HFFc6 (cell line): ENCODE measurements at regions not wholly inside any gene's neighbourhood (a gene's known extent, or its start where the extent isn't known, plus 50 kb on each side); places are given as distances from the start of the nearest gene placed in this dataset.

Experiments used
- DNase-seq: peaks from one replicate; pipeline ENCODE4 v3.0.0-alpha.2; 2018
- H3K27ac Mint-ChIP-seq: 2 replicates; pipeline ENCODE4 v1.8.0; 2020; ENCODE audit warnings: mild to moderate bottlenecking, mixed read lengths
- H3K27me3 Mint-ChIP-seq: 2 replicates; pipeline ENCODE4 v1.8.0; 2021; ENCODE audit warnings: mild to moderate bottlenecking, moderate library complexity, mixed read lengths; ENCODE audit not compliant: insufficient read depth
- H3K36me3 Mint-ChIP-seq: 2 replicates; pipeline ENCODE4 v1.8.0; 2021; ENCODE audit warnings: low read depth, mixed read lengths
- H3K4me1 Mint-ChIP-seq: 2 replicates; pipeline ENCODE4 v1.8.0; 2020; ENCODE audit warnings: low read depth, mixed read lengths
- H3K4me3 Mint-ChIP-seq: 2 replicates; pipeline ENCODE4 v1.8.0; 2020; ENCODE audit warnings: mild to moderate bottlenecking, moderate library complexity, mixed read lengths
- H3K9me3 Mint-ChIP-seq: 2 replicates; pipeline ENCODE4 v1.8.0; 2020; ENCODE audit warnings: mild to moderate bottlenecking, mixed read lengths
- TF ChIP-seq, protein P1 (sequence below): fragments of 200-600 bp; sonication (generic); IDR thresholded peaks from 2 replicates; pipeline ENCODE4 v1.5.0; 2021; ENCODE audit warnings: antibody characterized with exemption, mild to moderate bottlenecking

DNA sequence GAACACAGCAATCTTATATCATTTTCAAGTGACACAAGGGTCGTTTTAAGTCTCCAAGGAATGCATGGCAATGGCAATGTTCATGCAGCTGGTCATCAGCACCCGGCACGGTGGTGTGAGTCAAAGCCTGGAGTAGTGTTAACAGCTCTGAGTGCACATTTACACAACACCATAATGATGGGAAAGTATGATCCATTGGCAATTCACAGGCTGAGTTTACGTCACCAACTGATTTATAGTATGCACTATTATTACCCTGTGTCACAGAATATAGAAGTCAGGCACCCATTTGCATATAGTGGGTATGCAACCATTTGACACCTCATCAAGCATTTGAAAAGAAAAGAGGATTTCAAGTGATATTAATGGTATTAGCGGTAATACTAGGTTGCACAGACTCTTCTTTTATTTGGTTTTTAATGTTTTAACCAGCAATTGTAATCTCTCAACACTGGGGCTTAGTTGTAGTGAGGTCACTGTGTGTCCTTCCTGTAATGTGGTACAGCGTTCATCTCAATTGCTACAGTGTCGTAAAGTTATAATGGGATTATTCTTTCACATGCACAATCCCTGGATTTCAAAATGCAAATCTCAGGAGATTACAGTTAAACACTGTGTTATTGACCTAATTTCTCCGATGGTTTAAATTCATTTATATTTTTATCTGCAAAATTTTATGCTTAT, 113.8 kb downstream of the C3orf38 start:
- H3K4me3 Mint-ChIP-seq, result no peak overlapping the region
- no peaks in the 10 kb centered on the region for H3K27me3 Mint-ChIP-seq
- H3K9me3 Mint-ChIP-seq, result no peaks in the 10 kb centered on the region
- no peak for DNase-seq
- H3K36me3 Mint-ChIP-seq, result no peaks in the 10 kb centered on the region
- no peak overlapping the region for H3K27ac Mint-ChIP-seq
- no peaks in the 10 kb centered on the region for H3K4me1 Mint-ChIP-seq
- TF ChIP-seq, protein P1, sequence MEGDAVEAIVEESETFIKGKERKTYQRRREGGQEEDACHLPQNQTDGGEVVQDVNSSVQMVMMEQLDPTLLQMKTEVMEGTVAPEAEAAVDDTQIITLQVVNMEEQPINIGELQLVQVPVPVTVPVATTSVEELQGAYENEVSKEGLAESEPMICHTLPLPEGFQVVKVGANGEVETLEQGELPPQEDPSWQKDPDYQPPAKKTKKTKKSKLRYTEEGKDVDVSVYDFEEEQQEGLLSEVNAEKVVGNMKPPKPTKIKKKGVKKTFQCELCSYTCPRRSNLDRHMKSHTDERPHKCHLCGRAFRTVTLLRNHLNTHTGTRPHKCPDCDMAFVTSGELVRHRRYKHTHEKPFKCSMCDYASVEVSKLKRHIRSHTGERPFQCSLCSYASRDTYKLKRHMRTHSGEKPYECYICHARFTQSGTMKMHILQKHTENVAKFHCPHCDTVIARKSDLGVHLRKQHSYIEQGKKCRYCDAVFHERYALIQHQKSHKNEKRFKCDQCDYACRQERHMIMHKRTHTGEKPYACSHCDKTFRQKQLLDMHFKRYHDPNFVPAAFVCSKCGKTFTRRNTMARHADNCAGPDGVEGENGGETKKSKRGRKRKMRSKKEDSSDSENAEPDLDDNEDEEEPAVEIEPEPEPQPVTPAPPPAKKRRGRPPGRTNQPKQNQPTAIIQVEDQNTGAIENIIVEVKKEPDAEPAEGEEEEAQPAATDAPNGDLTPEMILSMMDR, result no peak

DNA sequence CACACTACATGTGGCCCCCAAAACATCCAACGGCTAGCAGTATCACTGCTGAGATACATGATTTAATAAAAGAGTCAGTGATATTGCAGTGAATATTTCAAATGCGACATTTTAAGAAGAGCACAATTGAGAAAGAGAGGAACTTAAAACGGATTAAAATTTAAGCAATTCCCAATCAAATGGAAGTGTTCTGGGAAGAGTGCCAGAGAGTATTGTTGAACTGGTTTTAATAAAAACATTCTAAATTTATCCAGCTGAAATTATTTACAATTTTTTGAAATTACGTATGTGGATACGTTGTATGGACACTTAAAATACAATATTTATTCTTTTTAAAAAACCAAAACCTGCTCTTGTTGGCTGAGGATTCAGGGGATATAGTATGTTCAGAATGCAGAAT, 117.7 kb downstream of the C3orf38 start:
- H3K27ac Mint-ChIP-seq, result no peak overlapping the region
- H3K4me3 Mint-ChIP-seq, result no peak overlapping the region
- H3K9me3 Mint-ChIP-seq, result no peaks in the 10 kb centered on the region
- DNase-seq, result no peak
- H3K4me1 Mint-ChIP-seq, result no peaks in the 10 kb centered on the region
- TF ChIP-seq, protein P1, result no peak
- no peaks in the 10 kb centered on the region for H3K36me3 Mint-ChIP-seq
- H3K27me3 Mint-ChIP-seq, result no peaks in the 10 kb centered on the region

GRCh38 chr3:88267847-88268246, 118.1 kb downstream of the C3orf38 start:
- DNase-seq, result no peak
- no peaks in the 10 kb centered on the region for H3K36me3 Mint-ChIP-seq
- no peaks in the 10 kb centered on the region for H3K9me3 Mint-ChIP-seq
- H3K27ac Mint-ChIP-seq, result no peak overlapping the region
- H3K27me3 Mint-ChIP-seq, result no peaks in the 10 kb centered on the region
- H3K4me3 Mint-ChIP-seq, result no peak overlapping the region
- TF ChIP-seq, protein P1, result no peak
- H3K4me1 Mint-ChIP-seq, result no peaks in the 10 kb centered on the region

- Mint-ChIP-seq H3K4me3 (no peak overlapping the region), H3K4me1 (no peaks in the 10 kb centered on the region), H3K27ac (no peak overlapping the region), H3K27me3 (no peaks in the 10 kb centered on the region), H3K36me3 (no peaks in the 10 kb centered on the region), H3K9me3 (peaks cover 4% of the 10 kb centered on the region; the same call in 1 of the 2 replicates)
- no peak for DNase-seq
- TF ChIP-seq, protein P1, result no peak
Measured at GRCh38 chr3:88280326-88280725, 130.6 kb downstream of the C3orf38 start.

DNA sequence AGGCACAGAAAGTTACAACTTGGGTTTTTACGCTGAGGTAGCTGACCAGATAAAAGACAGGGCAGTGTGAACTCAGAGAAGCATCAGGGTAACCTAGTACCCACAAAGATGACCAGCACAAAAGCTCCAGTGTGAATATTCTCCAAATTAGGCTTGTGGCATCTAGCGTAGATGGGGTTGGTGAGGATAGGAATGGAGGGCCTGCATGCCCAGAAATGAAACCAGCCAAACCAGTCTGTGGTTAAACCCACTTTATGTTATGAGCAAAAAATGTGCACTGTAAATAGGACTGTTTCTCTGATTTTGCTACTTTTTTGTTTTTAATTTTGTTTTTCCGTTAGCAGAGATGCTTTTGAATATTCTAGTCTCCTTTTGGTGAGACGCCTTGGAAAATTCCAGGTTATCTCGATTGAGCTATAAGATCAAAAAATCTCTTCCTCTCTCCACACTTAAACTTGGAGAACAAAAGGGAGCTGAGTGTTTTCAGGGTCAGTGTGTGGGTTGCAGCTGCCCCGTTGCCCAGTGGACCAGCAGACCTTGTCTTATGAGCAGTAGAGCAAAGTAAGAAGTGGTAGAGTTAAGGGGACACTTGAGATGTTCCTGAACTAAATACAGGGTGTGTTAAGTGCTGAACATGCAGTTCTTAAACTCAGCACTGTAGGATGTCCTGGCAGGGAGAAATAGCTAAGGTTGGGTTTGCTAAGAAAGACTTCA, 132.9 kb downstream of the C3orf38 start:
- TF ChIP-seq, protein P1, result no peak
- no peaks in the 10 kb centered on the region for H3K36me3 Mint-ChIP-seq
- DNase-seq, result no peak
- H3K27ac Mint-ChIP-seq, result no peak overlapping the region
- peaks cover 8% of the 10 kb centered on the region; the same call in 1 of the 2 replicates for H3K9me3 Mint-ChIP-seq
- H3K4me3 Mint-ChIP-seq, result no peak overlapping the region
- H3K4me1 Mint-ChIP-seq, result no peaks in the 10 kb centered on the region
- no peaks in the 10 kb centered on the region for H3K27me3 Mint-ChIP-seq
